SK-N-MC (cell line): ENCODE measurements at regions not wholly inside any gene's neighbourhood (a gene's known extent, or its start where the extent isn't known, plus 50 kb on each side); places are given as distances from the start of the nearest gene placed in this dataset.
"Not testable (repeated sequence)": the region's sequence is repeated elsewhere in the genome, so short reads cannot be mapped to it uniquely, and the experiment has no call there.

ENCODE experiments used
- DNase-seq: peaks from one replicate; pipeline ENCODE4 v3.0.0-alpha.2; 2011; ENCODE audit warnings: low read depth, low spot score
- H3K27ac ChIP-seq: fragments of 200-600 bp; sonication (generic); 2 replicates; pipeline ENCODE4 v1.5.1; 2016; ENCODE audit warnings: mixed run types
- H3K36me3 ChIP-seq: fragments of 200-600 bp; sonication (generic); 2 replicates; pipeline ENCODE4 v1.6.1; 2017; ENCODE audit warnings: antibody characterized with exemption, low read length, mixed read lengths; ENCODE audit not compliant: insufficient read depth
- H3K4me3 ChIP-seq: fragments of 200-600 bp; sonication (generic); 2 replicates; pipeline ENCODE4 v1.5.1; 2016
- H3K9ac ChIP-seq: fragments of 200-600 bp; sonication (generic); 2 replicates; pipeline ENCODE4 v1.8.0; 2017; ENCODE audit warnings: mixed run types, mixed read lengths; ENCODE audit not compliant: insufficient read length
- H3K9me3 ChIP-seq: fragments of 200-600 bp; sonication (generic); 2 replicates; pipeline ENCODE4 v1.6.1; 2017; ENCODE audit warnings: low read depth, mild to moderate bottlenecking, antibody characterized with exemption, low read length, moderate library complexity, mixed read lengths
- EZH2 ChIP-seq: fragments of 200-600 bp; sonication (generic); IDR thresholded peaks from one replicate; pipeline ENCODE4 v1.6.1; 2017; ENCODE audit warnings: antibody characterized with exemption
- FOXP2 ChIP-seq: optimal IDR thresholded peaks from 2 replicates; pipeline ENCODE3; 2011; ENCODE audit warnings: mild to moderate bottlenecking, moderate library complexity; ENCODE audit not compliant: insufficient read depth; ENCODE audit errors: extremely low read length, control extremely low read depth
- POLR2AphosphoS5 ChIP-seq: IDR thresholded peaks from 2 replicates; pipeline ENCODE4 v1.6.1; 2012; ENCODE audit warnings: mild to moderate bottlenecking, low read depth, low read length, borderline replicate concordance

- Histone ChIP-seq H3K4me3 (no peak overlapping the region), H3K9ac (no peak overlapping the region), H3K9me3 (no peaks in the 10 kb centered on the region), H3K36me3 (no peaks in the 10 kb centered on the region), H3K27ac (no peak overlapping the region)
- TF ChIP-seq EZH2: no peak
- no peak for TF ChIP-seq FOXP2
- no peak for TF ChIP-seq POLR2AphosphoS5
- DNase-seq: no peak
Measured at GRCh38 chr12:63013302-63013701, 78.4 kb upstream of the PPM1H start.

DNA sequence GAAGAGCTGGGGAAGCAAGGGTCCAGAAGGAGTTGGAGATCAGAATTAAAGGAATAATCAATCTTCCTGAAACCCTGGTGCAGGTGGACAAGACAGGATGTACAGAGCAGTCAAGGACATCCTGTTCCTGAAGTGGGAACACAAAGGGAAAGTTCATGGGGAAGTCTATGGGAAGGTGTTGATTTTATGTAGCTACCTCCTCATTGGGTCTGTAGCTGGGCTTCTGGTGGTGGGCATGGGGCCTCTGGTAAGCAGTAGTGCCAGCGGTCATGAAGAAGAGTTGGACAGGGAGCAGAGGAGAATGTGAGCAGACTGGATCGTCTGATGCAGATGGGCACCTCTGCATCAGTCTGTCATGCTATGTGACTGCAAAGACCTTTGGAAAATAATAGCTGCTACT is 75.7 kb upstream of the PPM1H start:
- DNase-seq: no peak
- no peak overlapping the region for H3K4me3 ChIP-seq
- no peak for TF ChIP-seq FOXP2
- TF ChIP-seq POLR2AphosphoS5: no peak
- H3K36me3 ChIP-seq: no peaks in the 10 kb centered on the region
- no peaks in the 10 kb centered on the region for H3K9me3 ChIP-seq
- no peak overlapping the region for H3K9ac ChIP-seq
- H3K27ac ChIP-seq: no peak overlapping the region

DNA sequence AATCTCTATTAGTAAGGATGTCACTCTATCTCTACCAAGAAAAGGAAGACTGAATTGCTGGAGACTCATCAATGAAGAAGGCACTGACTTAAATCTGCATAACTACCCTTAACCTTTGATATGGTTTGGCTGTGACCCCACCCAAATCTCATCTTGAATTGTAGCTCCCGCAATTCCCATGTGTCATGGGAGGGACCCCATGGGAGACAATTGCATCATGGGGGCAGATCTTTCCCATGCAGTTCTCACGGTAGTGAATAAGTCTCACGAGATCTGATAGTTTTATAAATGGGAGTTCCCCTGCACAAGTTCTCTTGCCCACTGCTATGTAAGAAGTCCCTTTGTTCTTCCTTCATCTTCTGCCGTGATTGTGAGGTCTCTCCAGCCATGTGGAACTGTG is 73.4 kb upstream of the PPM1H start:
- Histone ChIP-seq H3K36me3 (no peaks in the 10 kb centered on the region), H3K9me3 (no peaks in the 10 kb centered on the region), H3K4me3 (no peak overlapping the region), H3K9ac (no peak overlapping the region), H3K27ac (no peak overlapping the region)
- no peak for DNase-seq
- TF ChIP-seq EZH2 (no peak), POLR2AphosphoS5 (no peak)

GRCh38 chr12:63007726-63008125 is 72.8 kb upstream of the PPM1H start:
- no peak overlapping the region for H3K9ac ChIP-seq
- TF ChIP-seq POLR2AphosphoS5 (no peak), EZH2 (no peak)
- no peak overlapping the region for H3K4me3 ChIP-seq
- no peaks in the 10 kb centered on the region for H3K36me3 ChIP-seq
- H3K27ac ChIP-seq: no peak overlapping the region
- no peaks in the 10 kb centered on the region for H3K9me3 ChIP-seq
- DNase-seq: no peak

DNA sequence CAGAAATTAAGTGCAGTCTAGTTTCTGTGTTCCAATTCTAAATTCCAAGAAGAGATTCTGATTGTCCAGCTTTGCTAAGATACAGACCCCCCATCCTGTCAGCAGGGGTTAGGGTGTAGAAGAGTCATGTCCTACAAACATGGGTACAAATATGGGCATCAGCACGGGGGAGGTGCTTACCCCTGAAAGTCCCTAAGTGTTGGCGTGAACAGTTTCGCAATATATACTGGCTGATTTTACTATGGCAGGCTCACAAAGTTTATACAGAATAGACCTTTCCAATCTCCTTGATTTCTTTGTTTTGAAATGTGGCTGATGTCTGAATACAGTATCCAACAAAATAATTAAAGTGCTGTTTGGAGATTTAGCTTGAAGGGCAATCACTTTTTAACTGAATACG is 71.6 kb upstream of the PPM1H start:
- Histone ChIP-seq H3K9ac (no peak overlapping the region), H3K36me3 (no peaks in the 10 kb centered on the region), H3K9me3 (no peaks in the 10 kb centered on the region), H3K27ac (no peak overlapping the region), H3K4me3 (no peak overlapping the region)
- TF ChIP-seq POLR2AphosphoS5: no peak
- TF ChIP-seq FOXP2: no peak
- no peak for DNase-seq

- Histone ChIP-seq H3K9ac (no peak overlapping the region), H3K9me3 (no peaks in the 10 kb centered on the region), H3K4me3 (no peak overlapping the region), H3K27ac (no peak overlapping the region), H3K36me3 (no peaks in the 10 kb centered on the region)
- no peak for TF ChIP-seq POLR2AphosphoS5
- no peak for TF ChIP-seq FOXP2
- DNase-seq: no peak
Measured at GRCh38 chr12:63005382-63005781, 70.4 kb upstream of the PPM1H start.

GRCh38 chr12:63003223-63003819 is 68.4 kb upstream of the PPM1H start:
- Histone ChIP-seq H3K36me3 (no peaks in the 10 kb centered on the region), H3K27ac (no peak overlapping the region), H3K9me3 (no peaks in the 10 kb centered on the region), H3K9ac (no peak overlapping the region), H3K4me3 (no peak overlapping the region)
- TF ChIP-seq EZH2 (no peak), FOXP2 (no peak), POLR2AphosphoS5 (no peak)
- no peak for DNase-seq

GRCh38 chr12:63002059-63002458 is 67.1 kb upstream of the PPM1H start:
- not testable (repeated sequence) for DNase-seq, H3K4me3 ChIP-seq, H3K9me3 ChIP-seq, H3K36me3 ChIP-seq, H3K9ac ChIP-seq, H3K27ac ChIP-seq

DNA sequence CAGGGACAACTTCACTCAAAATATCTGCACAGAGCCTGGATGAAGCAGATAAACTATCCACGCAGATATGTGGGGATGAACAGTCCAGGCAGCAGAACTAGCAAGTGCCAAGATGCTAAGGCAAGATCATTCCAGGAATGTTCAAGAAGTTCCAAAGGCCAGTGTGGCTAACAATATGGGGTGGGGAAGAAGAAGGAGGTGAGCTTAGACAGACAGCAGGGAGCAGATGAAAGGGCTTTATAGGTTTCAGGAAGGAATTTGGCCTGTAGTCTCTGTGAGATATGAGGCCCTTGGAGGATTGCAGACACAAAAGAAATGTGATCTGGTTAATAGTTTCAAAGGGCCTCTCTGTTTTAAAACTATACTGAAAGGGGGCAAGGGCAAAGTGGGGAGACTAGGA is 63.5 kb upstream of the PPM1H start:
- TF ChIP-seq POLR2AphosphoS5 (no peak), FOXP2 (no peak), EZH2 (no peak)
- no peaks in the 10 kb centered on the region for H3K9me3 ChIP-seq

GRCh38 chr12:62995097-62995496 is 60.1 kb upstream of the PPM1H start:
- no peak for TF ChIP-seq EZH2
- TF ChIP-seq FOXP2: no peak
- no peak for TF ChIP-seq POLR2AphosphoS5
- Histone ChIP-seq H3K4me3 (no peak overlapping the region), H3K27ac (no peak overlapping the region), H3K9ac (no peak overlapping the region), H3K36me3 (no peaks in the 10 kb centered on the region), H3K9me3 (no peaks in the 10 kb centered on the region)
- no peak for DNase-seq

More for the DNA sequence above, 63.5 kb upstream of the PPM1H start:
- Histone ChIP-seq H3K9ac (no peak overlapping the region), H3K27ac (no peak overlapping the region), H3K4me3 (no peak overlapping the region), H3K36me3 (no peaks in the 10 kb centered on the region)
- DNase-seq: no peak

DNA sequence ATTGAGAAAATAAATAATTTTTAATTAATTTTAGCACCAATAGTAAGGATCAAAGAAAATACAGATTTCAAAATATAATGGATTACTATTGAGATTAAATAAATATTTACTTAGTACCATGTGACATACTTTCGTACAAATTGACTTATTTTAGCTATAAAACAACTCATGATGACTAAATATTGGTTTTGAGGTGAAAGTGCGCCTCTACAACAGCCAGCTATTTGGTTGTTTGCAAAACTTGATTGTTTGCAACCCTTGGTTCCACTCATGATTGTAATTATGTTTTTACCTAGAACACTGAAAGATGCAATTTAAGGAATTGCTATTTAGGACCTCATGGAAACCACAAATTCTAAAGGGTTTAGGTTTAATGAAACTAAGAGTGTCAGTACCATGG is 51.9 kb upstream of the PPM1H start:
- Histone ChIP-seq H3K27ac (no peak overlapping the region), H3K36me3 (no peaks in the 10 kb centered on the region), H3K4me3 (no peak overlapping the region), H3K9me3 (no peaks in the 10 kb centered on the region), H3K9ac (no peak overlapping the region)
- DNase-seq: no peak
- TF ChIP-seq POLR2AphosphoS5: no peak
